ENCODE measurements at regions not wholly inside any gene's neighbourhood (a gene's known extent, or its start where the extent isn't known, plus 50 kb on each side); places are given as distances from the start of the nearest gene placed in this dataset.
"Not testable (repeated sequence)": the region's sequence is repeated elsewhere in the genome, so short reads cannot be mapped to it uniquely, and the experiment has no call there.

GRCh38 chr16:77511053-77511452, 76.2 kb upstream of the ADAMTS18 start:
- Mint-ChIP-seq H3K9me3 (no peaks in the 10 kb centered on the region), H3K27me3 (peaks cover 6% of the 10 kb centered on the region), H3K4me3 (no peak overlapping the region), H3K36me3 (ENCODE audit: low read depth) (no peaks in the 10 kb centered on the region), H3K27ac (no peak overlapping the region), H3K4me1 (ENCODE audit: low read depth) (no peaks in the 10 kb centered on the region)
- DNase-seq (no peak), ATAC-seq (no peak)
- POLR2A ChIA-PET: no interaction called here
- no peak for TF ChIP-seq CTCF (IDR thresholded peaks at IDR 0.05)
- intact Hi-C loops (cut with micrococcal nuclease): no loop called here
- CTCF ChIA-PET: no interaction called here

- Mint-ChIP-seq H3K9me3 (no peaks in the 10 kb centered on the region), H3K27ac (no peak overlapping the region), H3K36me3 (ENCODE audit: low read depth) (no peaks in the 10 kb centered on the region), H3K27me3 (peaks cover 4% of the 10 kb centered on the region), H3K4me1 (ENCODE audit: low read depth) (no peaks in the 10 kb centered on the region), H3K4me3 (no peak overlapping the region)
- DNase-seq: no peak
- no peak for ATAC-seq
- TF ChIP-seq CTCF (IDR thresholded peaks at IDR 0.05): no peak
- ChIA-PET POLR2A (no interaction called here), CTCF (interaction anchor here (1.2 kb wide), 1 partner anchor 69 kb away, joined by 4 read pairs; no protein-coding TSS in a partner anchor)
- intact Hi-C loops (cut with micrococcal nuclease): no loop called here
Measured at GRCh38 chr16:77514500-77515220, 79.8 kb upstream of the ADAMTS18 start.

GRCh38 chr16:77525226-77525625, 90.4 kb upstream of the ADAMTS18 start:
- POLR2A ChIA-PET; H3K4me3 Mint-ChIP-seq; intact Hi-C loops (cut with micrococcal nuclease); H3K27me3 Mint-ChIP-seq; ATAC-seq; H3K27ac Mint-ChIP-seq; CTCF ChIA-PET; H3K4me1 Mint-ChIP-seq (ENCODE audit: low read depth); DNase-seq; H3K36me3 Mint-ChIP-seq (ENCODE audit: low read depth): not testable (repeated sequence)
- H3K9me3 Mint-ChIP-seq: peaks cover 11% of the 10 kb centered on the region

GRCh38 chr16:77531752-77532151, 96.9 kb upstream of the ADAMTS18 start:
- H3K4me1 Mint-ChIP-seq (ENCODE audit: low read depth): no peaks in the 10 kb centered on the region
- CTCF ChIA-PET: no interaction called here

GRCh38 chr16:77536809-77537208, 102.0 kb upstream of the ADAMTS18 start:
- ChIA-PET POLR2A (no interaction called here), CTCF (no interaction called here)
- intact Hi-C loops (cut with micrococcal nuclease): no loop called here
- Mint-ChIP-seq H3K27ac (no peak overlapping the region), H3K36me3 (ENCODE audit: low read depth) (no peaks in the 10 kb centered on the region), H3K4me1 (ENCODE audit: low read depth) (no peaks in the 10 kb centered on the region), H3K4me3 (no peak overlapping the region), H3K27me3 (peaks cover 2% of the 10 kb centered on the region), H3K9me3 (no peaks in the 10 kb centered on the region)
- DNase-seq (no peak), ATAC-seq (no peak)
- no peak for TF ChIP-seq CTCF (IDR thresholded peaks at IDR 0.05)

More at GRCh38 chr16:77531752-77532151, 96.9 kb upstream of the ADAMTS18 start:
- POLR2A ChIA-PET: no interaction called here
- Mint-ChIP-seq H3K4me3 (no peak overlapping the region), H3K36me3 (ENCODE audit: low read depth) (no peaks in the 10 kb centered on the region), H3K9me3 (peaks cover 2% of the 10 kb centered on the region), H3K27ac (no peak overlapping the region), H3K27me3 (no peaks in the 10 kb centered on the region)
- intact Hi-C loops (cut with micrococcal nuclease): no loop called here
- no peak for TF ChIP-seq CTCF (IDR thresholded peaks at IDR 0.05)
- DNase-seq (no peak), ATAC-seq (no peak)

Measured in activated CD8-positive, alpha-beta T cell treated with anti-CD3 and anti-CD28 coated beads for 36 hours (primary cell).